Glutamatergic neuron (in vitro differentiated cells): ENCODE measurements at regions not wholly inside any gene's neighbourhood (a gene's known extent, or its start where the extent isn't known, plus 50 kb on each side); places are given as distances from the start of the nearest gene placed in this dataset.

Experiments used
- DNase-seq: peaks from one replicate; pipeline ENCODE4 v3.0.0; 2022
- H3K27ac Mint-ChIP-seq: one replicate; pipeline ENCODE4 v1.8.0; 2020; ENCODE audit warnings: mild to moderate bottlenecking, mixed read lengths, inconsistent platforms; ENCODE audit not compliant: unreplicated experiment
- H3K27me3 Mint-ChIP-seq: one replicate; pipeline ENCODE4 v1.8.0; 2020; ENCODE audit warnings: mild to moderate bottlenecking, moderate library complexity, mixed read lengths, inconsistent platforms; ENCODE audit not compliant: unreplicated experiment
- H3K36me3 Mint-ChIP-seq: one replicate; pipeline ENCODE4 v1.8.0; 2020; ENCODE audit warnings: mild to moderate bottlenecking, mixed read lengths, inconsistent platforms; ENCODE audit not compliant: unreplicated experiment
- H3K4me1 Mint-ChIP-seq: one replicate; pipeline ENCODE4 v1.8.0; 2020; ENCODE audit warnings: mild to moderate bottlenecking, low read depth, mixed read lengths, inconsistent platforms; ENCODE audit not compliant: unreplicated experiment
- H3K4me3 Mint-ChIP-seq: one replicate; pipeline ENCODE4 v1.8.0; 2020; ENCODE audit warnings: mild to moderate bottlenecking, mixed read lengths, inconsistent platforms; ENCODE audit not compliant: unreplicated experiment
- H3K9me3 Mint-ChIP-seq: one replicate; pipeline ENCODE4 v1.8.0; 2020; ENCODE audit warnings: mild to moderate bottlenecking, moderate library complexity, mixed read lengths, inconsistent platforms; ENCODE audit not compliant: unreplicated experiment
- TF ChIP-seq, protein P1 (sequence below): fragments of 200-600 bp; sonication (generic); IDR thresholded peaks from one replicate; pipeline ENCODE4 v1.5.0; 2021; ENCODE audit not compliant: partially characterized antibody, unreplicated experiment

DNA sequence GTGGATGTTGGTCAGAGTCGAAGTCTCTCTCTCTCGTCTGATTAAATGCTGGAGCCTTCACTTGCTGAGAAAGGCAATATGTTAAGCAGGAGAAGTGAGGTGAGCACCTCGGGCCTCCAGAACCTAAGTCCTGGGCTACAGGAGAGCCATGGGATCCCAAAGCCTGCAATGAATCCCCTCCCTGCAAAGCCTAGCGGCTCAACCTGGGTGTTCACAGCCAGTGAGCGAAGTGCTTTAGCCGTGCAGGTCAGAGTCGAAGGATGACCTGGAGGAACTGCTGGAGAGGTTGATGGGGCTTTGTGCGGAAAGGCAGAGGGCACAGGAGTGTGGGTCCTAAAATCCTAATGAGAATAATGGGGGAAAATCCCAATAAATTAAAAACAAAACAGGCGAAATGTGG is 267.8 kb downstream of the ENGASE start:
- H3K4me1 Mint-ChIP-seq: peaks cover 10% of the 10 kb centered on the region
- peaks cover 16% of the 10 kb centered on the region for H3K9me3 Mint-ChIP-seq
- no peaks in the 10 kb centered on the region for H3K27me3 Mint-ChIP-seq
- peaks cover 11% of the 10 kb centered on the region for H3K36me3 Mint-ChIP-seq
- H3K4me3 Mint-ChIP-seq: no peak overlapping the region
- no peak overlapping the region for H3K27ac Mint-ChIP-seq
- TF ChIP-seq, protein P1, sequence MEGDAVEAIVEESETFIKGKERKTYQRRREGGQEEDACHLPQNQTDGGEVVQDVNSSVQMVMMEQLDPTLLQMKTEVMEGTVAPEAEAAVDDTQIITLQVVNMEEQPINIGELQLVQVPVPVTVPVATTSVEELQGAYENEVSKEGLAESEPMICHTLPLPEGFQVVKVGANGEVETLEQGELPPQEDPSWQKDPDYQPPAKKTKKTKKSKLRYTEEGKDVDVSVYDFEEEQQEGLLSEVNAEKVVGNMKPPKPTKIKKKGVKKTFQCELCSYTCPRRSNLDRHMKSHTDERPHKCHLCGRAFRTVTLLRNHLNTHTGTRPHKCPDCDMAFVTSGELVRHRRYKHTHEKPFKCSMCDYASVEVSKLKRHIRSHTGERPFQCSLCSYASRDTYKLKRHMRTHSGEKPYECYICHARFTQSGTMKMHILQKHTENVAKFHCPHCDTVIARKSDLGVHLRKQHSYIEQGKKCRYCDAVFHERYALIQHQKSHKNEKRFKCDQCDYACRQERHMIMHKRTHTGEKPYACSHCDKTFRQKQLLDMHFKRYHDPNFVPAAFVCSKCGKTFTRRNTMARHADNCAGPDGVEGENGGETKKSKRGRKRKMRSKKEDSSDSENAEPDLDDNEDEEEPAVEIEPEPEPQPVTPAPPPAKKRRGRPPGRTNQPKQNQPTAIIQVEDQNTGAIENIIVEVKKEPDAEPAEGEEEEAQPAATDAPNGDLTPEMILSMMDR: no peak
- DNase-seq: no peak

DNA sequence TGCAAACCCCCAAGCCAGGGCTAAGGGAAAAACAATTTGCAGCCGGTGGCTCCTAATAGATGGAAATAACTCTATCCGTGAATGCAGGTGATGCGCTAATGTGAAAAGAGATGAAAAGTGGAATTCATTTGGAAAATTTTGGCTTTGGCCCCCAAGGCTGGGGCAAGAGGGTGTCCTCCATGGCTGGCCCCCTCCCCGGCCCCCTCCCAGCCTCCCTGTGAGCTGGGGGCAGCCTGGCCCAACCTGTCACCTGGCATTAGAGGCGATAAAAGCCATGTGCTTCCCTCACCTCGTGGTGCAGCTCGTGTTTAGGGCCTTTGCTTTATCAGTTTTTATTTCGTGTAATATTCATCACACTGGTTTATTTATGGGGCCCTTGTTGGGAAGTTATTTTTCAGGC is 267.2 kb downstream of the ENGASE start:
- H3K4me1 Mint-ChIP-seq: peaks cover 10% of the 10 kb centered on the region
- H3K36me3 Mint-ChIP-seq: peaks cover 11% of the 10 kb centered on the region
- TF ChIP-seq, protein P1: no peak
- H3K27ac Mint-ChIP-seq: no peak overlapping the region
- H3K4me3 Mint-ChIP-seq: no peak overlapping the region
- H3K9me3 Mint-ChIP-seq: peaks cover 17% of the 10 kb centered on the region
- no peak for DNase-seq
- H3K27me3 Mint-ChIP-seq: no peaks in the 10 kb centered on the region

DNA sequence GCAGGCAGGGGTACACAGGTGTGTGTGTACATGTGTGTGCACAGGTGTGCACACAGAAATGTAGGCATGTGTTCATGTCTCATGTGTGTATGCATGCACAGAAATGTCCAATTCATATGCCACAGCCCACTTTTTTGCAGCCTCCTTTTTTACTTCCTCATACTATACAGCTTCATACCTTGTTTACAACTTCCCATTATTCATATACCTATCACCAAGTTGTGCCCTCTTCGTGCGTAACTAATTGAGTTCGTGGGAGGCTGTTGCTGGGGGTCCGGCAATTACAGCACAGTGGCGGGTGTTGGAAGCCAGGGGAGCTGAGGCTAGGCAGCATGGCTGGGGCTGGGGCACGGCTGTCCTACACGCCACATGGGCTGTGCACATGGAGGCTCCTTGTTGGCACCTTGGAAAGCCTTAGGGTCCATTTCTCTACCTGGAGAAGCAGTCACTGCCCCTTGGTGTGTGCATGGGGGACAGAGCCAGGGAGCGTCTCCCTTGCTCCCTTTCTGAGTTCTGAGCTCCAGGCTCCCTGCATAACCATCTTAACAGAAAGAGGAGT is 266.7 kb downstream of the ENGASE start:
- peaks cover 10% of the 10 kb centered on the region for H3K4me1 Mint-ChIP-seq
- peaks cover 11% of the 10 kb centered on the region for H3K36me3 Mint-ChIP-seq
- no peak overlapping the region for H3K4me3 Mint-ChIP-seq
- peaks cover 17% of the 10 kb centered on the region for H3K9me3 Mint-ChIP-seq
- H3K27ac Mint-ChIP-seq: no peak overlapping the region
- no peak for DNase-seq
- TF ChIP-seq, protein P1: no peak
- peaks cover 3% of the 10 kb centered on the region for H3K27me3 Mint-ChIP-seq

DNA sequence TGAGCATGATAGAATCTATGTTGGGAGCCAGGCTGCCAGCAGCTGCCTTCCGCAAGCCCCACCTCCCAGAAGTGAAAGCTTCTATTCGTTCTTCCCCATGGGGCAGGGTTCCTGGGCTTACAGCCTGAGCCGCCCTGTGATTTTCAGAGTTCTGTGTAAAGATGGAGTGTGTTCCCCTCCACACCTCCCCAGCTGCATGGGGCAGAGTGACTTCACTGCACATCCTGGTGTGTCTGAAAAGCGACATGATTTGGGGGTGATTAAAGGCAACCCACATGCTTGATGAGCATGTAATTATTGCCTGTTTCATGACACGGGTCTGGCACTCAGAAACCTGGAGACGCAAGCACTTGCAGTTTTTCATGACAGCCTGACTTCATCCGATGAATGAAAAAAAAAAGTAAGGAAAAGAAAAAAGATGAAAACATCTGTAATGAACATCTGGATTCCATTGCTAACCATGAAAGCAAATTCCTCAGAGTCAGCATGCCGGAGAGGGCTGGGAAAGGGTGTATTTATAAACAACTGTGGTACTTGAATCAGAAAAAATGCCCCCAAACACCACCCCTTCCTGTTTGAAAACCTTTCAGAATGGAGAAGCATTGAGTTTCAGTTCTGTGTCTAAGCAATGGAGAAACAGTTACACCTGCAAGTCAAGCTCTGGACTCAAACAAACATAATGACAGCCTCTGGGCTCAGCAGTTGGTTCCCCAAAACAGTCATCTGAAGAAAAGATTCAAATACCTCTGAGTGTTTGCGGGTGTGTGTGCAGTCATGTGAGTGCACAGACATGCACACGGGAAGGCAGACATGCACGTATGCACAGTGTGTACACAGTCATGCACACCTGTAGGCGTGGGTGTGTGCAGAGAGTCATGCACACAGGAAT is 266.0 kb downstream of the ENGASE start:
- Mint-ChIP-seq H3K4me1 (peaks cover 15% of the 10 kb centered on the region), H3K27ac (no peak overlapping the region), H3K9me3 (peaks cover 21% of the 10 kb centered on the region), H3K36me3 (peaks cover 10% of the 10 kb centered on the region), H3K4me3 (no peak overlapping the region), H3K27me3 (peaks cover 9% of the 10 kb centered on the region)
- TF ChIP-seq, protein P1: no peak
- DNase-seq: no peak

DNA sequence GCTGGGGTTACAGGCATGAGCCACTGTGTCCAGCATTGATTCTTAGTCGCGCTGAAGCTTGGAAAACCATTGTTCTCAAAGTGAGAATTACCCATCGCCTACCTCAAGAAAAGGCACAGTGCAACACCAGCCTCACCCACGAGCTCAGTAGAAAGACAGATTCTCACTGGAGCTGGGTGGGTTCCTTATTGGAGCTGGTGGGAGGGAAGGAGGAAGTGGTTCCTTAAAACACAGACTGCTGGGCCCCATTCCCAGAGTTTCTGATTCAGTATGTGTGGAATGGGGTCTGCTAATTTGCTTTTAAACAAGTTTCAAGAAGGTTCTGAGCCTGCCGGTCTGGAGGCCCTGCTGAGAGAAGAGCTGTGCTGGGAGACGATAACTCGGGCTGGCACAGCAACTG is 264.7 kb downstream of the ENGASE start:
- DNase-seq: no peak
- no peaks in the 10 kb centered on the region for H3K36me3 Mint-ChIP-seq
- peaks cover 27% of the 10 kb centered on the region for H3K4me1 Mint-ChIP-seq
- peaks cover 15% of the 10 kb centered on the region for H3K27me3 Mint-ChIP-seq
- no peak overlapping the region for H3K27ac Mint-ChIP-seq
- peaks cover 19% of the 10 kb centered on the region for H3K9me3 Mint-ChIP-seq
- H3K4me3 Mint-ChIP-seq: no peak overlapping the region
- TF ChIP-seq, protein P1: no peak
